NT2/D1 (cell line): ENCODE measurements at regions not wholly inside any gene's neighbourhood (a gene's known extent, or its start where the extent isn't known, plus 50 kb on each side); places are given as distances from the start of the nearest gene placed in this dataset.

Source experiments
- SUZ12 ChIP-seq: IDR thresholded peaks from 2 replicates; pipeline ENCODE4 v1.6.1; 2011; ENCODE audit not compliant: insufficient read length, insufficient read depth; ENCODE audit errors: extremely low read depth
- YY1 ChIP-seq: IDR thresholded peaks from 2 replicates; pipeline ENCODE4 v1.6.1; 2011; ENCODE audit not compliant: insufficient read length, insufficient read depth
- ZNF274 ChIP-seq: IDR thresholded peaks from 2 replicates; pipeline ENCODE4 v1.6.1; 2011; ENCODE audit warnings: mild to moderate bottlenecking, low read depth, low read length

- TF ChIP-seq ZNF274 (no peak), YY1 (no peak), SUZ12 (no peak)
These were observed 239.7 kb downstream of the SNAPC1 start for GRCh38 chr14:62001963-62002362.
